Adrenal gland (tissue), 9 donors: ENCODE measurements at regions not wholly inside any gene's neighbourhood (a gene's known extent, or its start where the extent isn't known, plus 50 kb on each side); places are given as distances from the start of the nearest gene placed in this dataset.

ENCODE experiments used
- DNase-seq, 7 donors: peaks; one replicate each; pipeline ENCODE4 v3.0.0-alpha.2; 2019 to 2020
- H3K27ac ChIP-seq, 5 donors: fragments of 200-600 bp; sonication (generic) in 4 of 5; 1 replicate in 3 of 5; 2 replicates in 2 of 5; pipeline versions ENCODE4 v1.5.1 to v1.8.0; 2016 to 2020; ENCODE audit warnings: mild to moderate bottlenecking in 1 of 5
- H3K27me3 ChIP-seq: fragments of 200-600 bp; 2 replicates; pipeline ENCODE4 v1.8.0; 2021
- H3K36me3 ChIP-seq, 2 donors: fragments of 200-600 bp; replicated peaks in 1 of 2; 1 replicate in 1 of 2; 2 replicates in 1 of 2; pipeline versions ENCODE4 v1.5.1 to v1.8.0; 2018 to 2022
- H3K4me1 ChIP-seq, 2 donors: fragments of 200-600 bp; replicated peaks in 1 of 2; 1 replicate in 1 of 2; 2 replicates in 1 of 2; pipeline versions ENCODE4 v1.5.1 to v1.8.0; 2018 to 2021
- H3K4me3 ChIP-seq, 4 donors: fragments of 200-600 bp; sonication (generic) in 3 of 4; one replicate each; pipeline ENCODE4 v1.5.1; 2016 to 2018
- H3K9me3 ChIP-seq, 3 donors: fragments of 200-600 bp; sonication (generic) in 1 of 3; replicated peaks in 1 of 3; 1 replicate in 2 of 3; 2 replicates in 1 of 3; pipeline versions ENCODE4 v1.5.1 to v1.8.0; 2016 to 2021
- POLR2A ChIP-seq, 2 donors: fragments of 450-650 bp; IDR thresholded peaks; one replicate each; pipeline ENCODE4 v1.6.1; 2017; ENCODE audit warnings: antibody characterized with exemption in 2 of 2, mild to moderate bottlenecking in 2 of 2, moderate library complexity in 1 of 2
- WGBS, 4 donors: extraction: QIAGEN DNeasy Blood & Tissue Kit in 2 of 4; methylation state at CpG; one replicate each; pipeline versions ENCODE4 v1.1.5 to v1.1.7; 2013 to 2017; 5-methylcytosine and 5-hydroxymethylcytosine counted together
- intact Hi-C, 2 donors: fragments of 100-400 bp; cut with DNase I; formaldehyde crosslinking; loops; one replicate each; pipeline versions ENCODE4 v1.14.1 to v1.15.0; 2022 to 2023
- TF ChIP-seq, protein P1 (sequence below), 6 experiments: fragments of 450-650 bp in 4 of 6; fragments of 200-600 bp in 2 of 6; sonication (generic) in 1 of 6; IDR thresholded peaks; 1 replicate in 5 of 6; 2 replicates in 1 of 6; pipeline versions ENCODE4 v1.5.1 to v1.8.0; 2016 to 2021; ENCODE audit warnings: antibody characterized with exemption in 6 of 6, mild to moderate bottlenecking in 2 of 6, moderate library complexity in 1 of 6
- donor health status: healthy with polysubstance abuse.
- donor health status: Bipolar disorder and iron deficiency.
- donor health status: DM: yes; HTN: yes; CAD: no.
- donor health status: DM: no; HTN: no; CAD: no.
- donor health status: DM: no; HTN: no; CAD: no.

DNA sequence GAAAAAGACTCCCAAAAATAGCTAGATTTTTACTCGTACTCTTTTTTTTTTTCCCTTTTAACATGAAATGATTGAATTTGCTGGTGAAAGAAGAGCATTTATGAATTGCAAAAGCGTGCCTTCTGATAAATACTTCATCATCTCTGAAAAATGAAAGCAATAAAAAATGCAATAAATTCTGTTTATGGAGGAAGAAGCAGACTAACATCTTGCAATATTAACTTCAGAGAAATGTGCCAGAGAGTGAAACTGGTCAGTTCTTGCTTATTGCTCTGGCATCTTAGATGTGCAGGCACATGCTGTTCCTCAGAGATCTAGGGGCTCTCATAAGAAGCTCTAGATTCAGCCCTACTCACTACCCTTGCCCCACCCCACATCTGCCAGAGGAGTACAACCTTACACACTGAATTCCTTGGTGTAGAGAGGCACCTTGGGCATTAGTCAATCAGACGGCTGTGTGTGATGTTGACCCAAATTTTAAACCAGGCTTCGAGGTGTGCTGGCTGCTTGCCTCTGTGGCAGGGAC, 891.1 kb upstream of the GHITM start:
- no peak for DNase-seq
- TF ChIP-seq POLR2A (IDR thresholded peaks at IDR 0.05), result no peak
- TF ChIP-seq, protein P1, sequence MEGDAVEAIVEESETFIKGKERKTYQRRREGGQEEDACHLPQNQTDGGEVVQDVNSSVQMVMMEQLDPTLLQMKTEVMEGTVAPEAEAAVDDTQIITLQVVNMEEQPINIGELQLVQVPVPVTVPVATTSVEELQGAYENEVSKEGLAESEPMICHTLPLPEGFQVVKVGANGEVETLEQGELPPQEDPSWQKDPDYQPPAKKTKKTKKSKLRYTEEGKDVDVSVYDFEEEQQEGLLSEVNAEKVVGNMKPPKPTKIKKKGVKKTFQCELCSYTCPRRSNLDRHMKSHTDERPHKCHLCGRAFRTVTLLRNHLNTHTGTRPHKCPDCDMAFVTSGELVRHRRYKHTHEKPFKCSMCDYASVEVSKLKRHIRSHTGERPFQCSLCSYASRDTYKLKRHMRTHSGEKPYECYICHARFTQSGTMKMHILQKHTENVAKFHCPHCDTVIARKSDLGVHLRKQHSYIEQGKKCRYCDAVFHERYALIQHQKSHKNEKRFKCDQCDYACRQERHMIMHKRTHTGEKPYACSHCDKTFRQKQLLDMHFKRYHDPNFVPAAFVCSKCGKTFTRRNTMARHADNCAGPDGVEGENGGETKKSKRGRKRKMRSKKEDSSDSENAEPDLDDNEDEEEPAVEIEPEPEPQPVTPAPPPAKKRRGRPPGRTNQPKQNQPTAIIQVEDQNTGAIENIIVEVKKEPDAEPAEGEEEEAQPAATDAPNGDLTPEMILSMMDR (IDR thresholded peaks at IDR 0.05), result no peak
- no peak overlapping the region for H3K4me3 ChIP-seq
- H3K27me3 ChIP-seq, result no peaks in the 10 kb centered on the region
- WGBS, 4 donors, result 54 to 66% (median 61%) methylated on average over 4 of the region's 4 CpGs
- intact Hi-C loops, result no loop called here
- no peak overlapping the region for H3K27ac ChIP-seq
- H3K9me3 ChIP-seq, result peaks cover 0 to 4% (median 0%) of the 10 kb centered on the region in 3 donors
- H3K4me1 ChIP-seq, result no peaks in the 10 kb centered on the region
- H3K36me3 ChIP-seq, result no peaks in the 10 kb centered on the region

DNA sequence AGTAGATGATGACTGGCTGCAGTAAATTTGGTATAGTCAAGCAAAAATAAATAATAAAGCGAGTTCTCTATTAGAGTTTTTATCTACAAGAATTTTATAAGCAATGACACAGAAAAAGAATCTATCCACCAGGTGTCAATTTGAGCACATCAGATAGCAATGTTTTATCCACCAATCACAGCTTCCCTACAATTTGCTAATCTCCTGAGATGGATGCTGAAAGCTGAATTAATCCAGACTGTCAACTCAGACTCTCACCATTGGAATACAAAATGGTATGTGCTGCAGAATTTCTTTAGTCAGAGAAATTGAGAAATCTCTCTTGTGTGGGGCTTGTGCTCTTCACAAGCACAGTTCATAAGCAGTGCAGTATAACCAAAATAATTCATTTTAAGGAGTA, 888.9 kb upstream of the GHITM start:
- no peaks in the 10 kb centered on the region for H3K4me1 ChIP-seq
- no peak overlapping the region for H3K4me3 ChIP-seq
- no peaks in the 10 kb centered on the region for H3K27me3 ChIP-seq
- intact Hi-C loops, result no loop called here
- WGBS, 4 donors, result 58 to 78% (median 71%) methylated on average over 1 of the region's 1 CpG
- TF ChIP-seq, protein P1 (IDR thresholded peaks at IDR 0.05), result no peak
- TF ChIP-seq POLR2A (IDR thresholded peaks at IDR 0.05), result no peak
- no peaks in the 10 kb centered on the region for H3K36me3 ChIP-seq
- H3K27ac ChIP-seq, result no peak overlapping the region
- DNase-seq, result no peak
- peaks cover 0 to 7% (median 0%) of the 10 kb centered on the region in 3 donors for H3K9me3 ChIP-seq

DNA sequence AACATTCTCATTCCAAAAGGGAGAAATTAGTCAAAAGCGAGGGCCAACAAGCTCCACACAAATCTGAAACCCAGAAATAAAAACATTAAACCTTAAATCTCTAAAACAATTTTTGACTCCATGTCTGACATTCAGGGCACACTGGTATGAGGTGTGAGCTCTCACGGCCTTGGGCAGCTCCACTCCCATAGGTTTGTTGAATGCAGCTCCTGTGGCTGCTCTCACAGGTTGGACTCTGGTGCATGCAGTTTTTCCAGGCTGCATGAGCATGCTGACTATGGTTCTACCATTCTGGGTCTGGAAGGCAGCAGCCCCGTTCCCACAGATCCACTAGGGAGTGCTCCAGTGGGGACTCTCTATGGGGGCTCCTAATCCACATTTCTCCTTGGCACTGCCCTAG, 887.1 kb upstream of the GHITM start:
- Histone ChIP-seq H3K4me3 (no peak overlapping the region), H3K36me3 (no peaks in the 10 kb centered on the region), H3K9me3 (peaks cover 0 to 7% (median 0%) of the 10 kb centered on the region in 3 donors), H3K4me1 (no peaks in the 10 kb centered on the region), H3K27ac (no peak overlapping the region), H3K27me3 (no peaks in the 10 kb centered on the region)
- TF ChIP-seq POLR2A (IDR thresholded peaks at IDR 0.05), result no peak
- TF ChIP-seq, protein P1 (IDR thresholded peaks at IDR 0.05), result no peak
- no peak for DNase-seq
- intact Hi-C loops, result no loop called here
- WGBS, 4 donors, result 64 to 86% (median 72%) methylated on average over 2 to 3 of the region's 3 CpGs

DNA sequence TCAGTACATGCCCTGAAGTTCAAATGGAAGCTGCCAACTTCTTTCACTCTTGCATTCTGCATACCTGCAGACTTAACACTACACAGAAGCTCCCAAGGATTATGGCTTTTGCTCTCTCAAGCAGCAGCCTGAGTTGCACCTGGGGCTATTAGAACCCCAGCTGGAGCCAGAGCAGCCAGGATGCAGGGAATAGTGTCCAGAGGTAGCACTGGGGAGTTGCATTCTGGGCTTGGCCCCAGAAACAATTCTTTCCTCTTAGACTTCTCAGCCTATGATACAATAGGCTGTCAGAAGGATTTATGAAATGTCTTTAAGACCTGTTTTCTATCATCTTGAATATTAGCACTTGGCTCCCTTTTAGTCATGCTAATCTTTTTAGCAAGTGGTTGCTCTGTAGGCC, 886.7 kb upstream of the GHITM start:
- no peak for TF ChIP-seq POLR2A (IDR thresholded peaks at IDR 0.05)
- TF ChIP-seq, protein P1 (IDR thresholded peaks at IDR 0.05), result no peak

More for the DNA sequence above, 886.7 kb upstream of the GHITM start:
- no peaks in the 10 kb centered on the region for H3K4me1 ChIP-seq
- H3K4me3 ChIP-seq, result no peak overlapping the region
- H3K36me3 ChIP-seq, result no peaks in the 10 kb centered on the region
- H3K27me3 ChIP-seq, result no peaks in the 10 kb centered on the region
- H3K9me3 ChIP-seq, result peaks cover 0 to 7% (median 0%) of the 10 kb centered on the region in 3 donors
- no peak overlapping the region for H3K27ac ChIP-seq
- DNase-seq, result no peak
- intact Hi-C loops, result no loop called here
